ENCODE measurements at regions not wholly inside any gene's neighbourhood (a gene's known extent, or its start where the extent isn't known, plus 50 kb on each side); places are given as distances from the start of the nearest gene placed in this dataset.
"Not testable (repeated sequence)": the region's sequence is repeated elsewhere in the genome, so short reads cannot be mapped to it uniquely, and the experiment has no call there.

GRCh38 chr14:58907803-58908202 lies 270.0 kb downstream of the DACT1 start:
- DNase-seq, result no peak

- no peak for DNase-seq
These were observed 274.5 kb downstream of the DACT1 start for GRCh38 chr14:58912287-58912686.

- no peak for DNase-seq
These were observed 275.2 kb downstream of the DACT1 start for GRCh38 chr14:58912799-58913432.

GRCh38 chr14:58914279-58914855 lies 274.1 kb upstream of the DAAM1 start:
- no peak for DNase-seq

GRCh38 chr14:58915646-58916045 lies 272.8 kb upstream of the DAAM1 start:
- DNase-seq, result no peak

GRCh38 chr14:58918066-58918738 lies 270.3 kb upstream of the DAAM1 start:
- no peak for DNase-seq

- DNase-seq, result no peak
These were observed 269.2 kb upstream of the DAAM1 start for GRCh38 chr14:58919217-58919616.

GRCh38 chr14:58920230-58920629 lies 268.2 kb upstream of the DAAM1 start:
- no peak for DNase-seq

GRCh38 chr14:58922201-58922940 lies 266.1 kb upstream of the DAAM1 start:
- not testable (repeated sequence) for DNase-seq

GRCh38 chr14:58923751-58924405 lies 264.6 kb upstream of the DAAM1 start:
- no peak for DNase-seq

- no peak for DNase-seq
These were observed 246.8 kb upstream of the DAAM1 start for GRCh38 chr14:58941629-58942028.

GRCh38 chr14:58942516-58942915 lies 246.0 kb upstream of the DAAM1 start:
- DNase-seq, result no peak

- DNase-seq, result no peak
These were observed 244.0 kb upstream of the DAAM1 start for GRCh38 chr14:58944343-58944967.

GRCh38 chr14:58944968-58945356 lies 243.5 kb upstream of the DAAM1 start:
- no peak for DNase-seq

- no peak for DNase-seq
These were observed 242.0 kb upstream of the DAAM1 start for GRCh38 chr14:58946431-58946830.

GRCh38 chr14:58947156-58947555 lies 241.3 kb upstream of the DAAM1 start:
- no peak for DNase-seq

GRCh38 chr14:58947814-58948445 lies 240.5 kb upstream of the DAAM1 start:
- DNase-seq, result no peak

GRCh38 chr14:58950555-58950954 lies 237.9 kb upstream of the DAAM1 start:
- no peak for DNase-seq

- DNase-seq, result no peak
These were observed 237.3 kb upstream of the DAAM1 start for GRCh38 chr14:58951143-58951542.

GRCh38 chr14:58954052-58954451 lies 234.4 kb upstream of the DAAM1 start:
- DNase-seq, result no peak

- DNase-seq, result no peak
These were observed 233.3 kb upstream of the DAAM1 start for GRCh38 chr14:58954901-58955861.

Data from stimulated activated CD8-positive, alpha-beta memory T cell treated with anti-CD3 and anti-CD28 coated beads, Interleukin-4, amount 100 ng/mL, for 48 hours (primary cell).